ENCODE measurements at regions not wholly inside any gene's neighbourhood (a gene's known extent, or its start where the extent isn't known, plus 50 kb on each side); places are given as distances from the start of the nearest gene placed in this dataset.
"Not testable (repeated sequence)": the region's sequence is repeated elsewhere in the genome, so short reads cannot be mapped to it uniquely, and the experiment has no call there.

- BruUV-seq (replicated peaks), result no TSS peak
- CTCF ChIA-PET, result no interaction called here
- no peaks in the 10 kb centered on the region for H3K9me2 ChIP-seq (replicated peaks; ENCODE audit: low read length)
Observed at GRCh38 chr13:18235756-18236527, 945.7 kb downstream of the TUBA3C start.

GRCh38 chr13:18235172-18235571 lies 946.5 kb downstream of the TUBA3C start:
- Histone ChIP-seq H3K9me2 (replicated peaks; ENCODE audit: low read length) (no peaks in the 10 kb centered on the region), H4K20me1 (ENCODE audit: low read length) (no peaks in the 10 kb centered on the region), H3K4me3 (ENCODE audit: low read length) (no peak overlapping the region), H3F3A (ENCODE audit: low read length, unreplicated experiment) (no peaks in the 10 kb centered on the region), H3K4me1 (ENCODE audit: insufficient read depth, low read length) (no peaks in the 10 kb centered on the region), H3K36me3 (ENCODE audit: low read depth, low read length) (no peaks in the 10 kb centered on the region), H3K79me2 (ENCODE audit: low read length) (no peaks in the 10 kb centered on the region), H2AFZ (ENCODE audit: low read length) (no peak overlapping the region), H3K9me3 (ENCODE audit: low read length) (peaks cover 29% of the 10 kb centered on the region), H3K27me3 (ENCODE audit: low read length) (no peaks in the 10 kb centered on the region), H3K27ac (ENCODE audit: low read length) (no peak overlapping the region), H3K9ac (ENCODE audit: low read length) (no peak overlapping the region), H3K4me2 (ENCODE audit: low read length) (no peak overlapping the region)
- TF ChIP-seq EZH2phosphoT487 (IDR thresholded peaks at IDR 0.05; ENCODE audit: borderline replicate concordance, low read length) (no peak), EZH2 (IDR thresholded peaks at IDR 0.05; ENCODE audit: low read length, unreplicated experiment) (no peak), CTCF (conservative IDR thresholded peaks at IDR 0.05; ENCODE audit: low read depth, low read length) (no peak)
- ATAC-seq (no peak), DNase-seq (no peak)
- no TSS peak for BruUV-seq (replicated peaks)
- POLR2A ChIA-PET (ENCODE audit: unreplicated experiment), result no interaction called here
- CTCF ChIA-PET, result no interaction called here
- intact Hi-C loops (cut with micrococcal nuclease), result no loop called here

More at GRCh38 chr13:18235756-18236527, 945.7 kb downstream of the TUBA3C start:
- Histone ChIP-seq H3F3A (ENCODE audit: low read length, unreplicated experiment) (no peaks in the 10 kb centered on the region), H3K27me3 (ENCODE audit: low read length) (no peaks in the 10 kb centered on the region), H4K20me1 (ENCODE audit: low read length) (no peaks in the 10 kb centered on the region), H3K4me3 (ENCODE audit: low read length) (no peak overlapping the region), H3K9me3 (ENCODE audit: low read length) (peaks cover 29% of the 10 kb centered on the region), H3K4me2 (ENCODE audit: low read length) (no peak overlapping the region), H3K9ac (ENCODE audit: low read length) (no peak overlapping the region), H2AFZ (ENCODE audit: low read length) (no peak overlapping the region), H3K4me1 (ENCODE audit: insufficient read depth, low read length) (no peaks in the 10 kb centered on the region), H3K79me2 (ENCODE audit: low read length) (no peaks in the 10 kb centered on the region), H3K36me3 (ENCODE audit: low read depth, low read length) (no peaks in the 10 kb centered on the region), H3K27ac (ENCODE audit: low read length) (no peak overlapping the region)
- POLR2A ChIA-PET (ENCODE audit: unreplicated experiment), result no interaction called here
- intact Hi-C loops (cut with micrococcal nuclease), result no loop called here
- ATAC-seq, result no peak
- no peak for DNase-seq
- TF ChIP-seq EZH2phosphoT487 (IDR thresholded peaks at IDR 0.05; ENCODE audit: borderline replicate concordance, low read length) (no peak), EZH2 (IDR thresholded peaks at IDR 0.05; ENCODE audit: low read length, unreplicated experiment) (no peak), CTCF (conservative IDR thresholded peaks at IDR 0.05; ENCODE audit: low read depth, low read length) (no peak)

GRCh38 chr13:18234451-18234850 lies 947.2 kb downstream of the TUBA3C start:
- H3F3A ChIP-seq (ENCODE audit: low read length, unreplicated experiment); DNase-seq; H2AFZ ChIP-seq (ENCODE audit: low read length); intact Hi-C loops (cut with micrococcal nuclease); H3K27me3 ChIP-seq (ENCODE audit: low read length); H3K79me2 ChIP-seq (ENCODE audit: low read length); BruUV-seq (replicated peaks); H3K9ac ChIP-seq (ENCODE audit: low read length); H3K4me3 ChIP-seq (ENCODE audit: low read length); H3K4me2 ChIP-seq (ENCODE audit: low read length); H3K9me2 ChIP-seq (replicated peaks; ENCODE audit: low read length); POLR2A ChIA-PET (ENCODE audit: unreplicated experiment); H3K27ac ChIP-seq (ENCODE audit: low read length); CTCF ChIA-PET; ATAC-seq; H4K20me1 ChIP-seq (ENCODE audit: low read length); H3K36me3 ChIP-seq (ENCODE audit: low read depth, low read length); H3K4me1 ChIP-seq (ENCODE audit: insufficient read depth, low read length): not testable (repeated sequence)
- peaks cover 29% of the 10 kb centered on the region for H3K9me3 ChIP-seq (ENCODE audit: low read length)
